ENCODE measurements at regions not wholly inside any gene's neighbourhood (a gene's known extent, or its start where the extent isn't known, plus 50 kb on each side); places are given as distances from the start of the nearest gene placed in this dataset.

DNA sequence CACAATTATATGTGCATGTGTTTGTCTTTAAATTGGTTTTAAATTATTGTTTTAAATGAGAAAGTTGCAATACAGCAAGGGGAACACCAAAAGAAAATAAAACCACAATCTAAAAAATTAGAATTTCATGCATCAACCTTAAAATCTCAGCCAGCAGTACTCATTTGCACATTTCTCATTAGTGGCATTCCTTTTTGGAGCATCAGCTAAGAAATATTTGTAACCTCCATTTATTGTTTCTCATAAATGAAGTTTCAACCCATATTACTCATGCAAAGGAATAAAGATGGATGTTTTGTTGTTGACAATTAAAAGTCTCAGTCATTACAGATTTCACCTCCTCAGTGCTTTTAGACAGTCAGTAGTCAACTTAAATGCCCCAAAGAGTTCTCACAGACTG lies 160.1 kb downstream of the TBX15 start:
- TF ChIP-seq, protein P1, sequence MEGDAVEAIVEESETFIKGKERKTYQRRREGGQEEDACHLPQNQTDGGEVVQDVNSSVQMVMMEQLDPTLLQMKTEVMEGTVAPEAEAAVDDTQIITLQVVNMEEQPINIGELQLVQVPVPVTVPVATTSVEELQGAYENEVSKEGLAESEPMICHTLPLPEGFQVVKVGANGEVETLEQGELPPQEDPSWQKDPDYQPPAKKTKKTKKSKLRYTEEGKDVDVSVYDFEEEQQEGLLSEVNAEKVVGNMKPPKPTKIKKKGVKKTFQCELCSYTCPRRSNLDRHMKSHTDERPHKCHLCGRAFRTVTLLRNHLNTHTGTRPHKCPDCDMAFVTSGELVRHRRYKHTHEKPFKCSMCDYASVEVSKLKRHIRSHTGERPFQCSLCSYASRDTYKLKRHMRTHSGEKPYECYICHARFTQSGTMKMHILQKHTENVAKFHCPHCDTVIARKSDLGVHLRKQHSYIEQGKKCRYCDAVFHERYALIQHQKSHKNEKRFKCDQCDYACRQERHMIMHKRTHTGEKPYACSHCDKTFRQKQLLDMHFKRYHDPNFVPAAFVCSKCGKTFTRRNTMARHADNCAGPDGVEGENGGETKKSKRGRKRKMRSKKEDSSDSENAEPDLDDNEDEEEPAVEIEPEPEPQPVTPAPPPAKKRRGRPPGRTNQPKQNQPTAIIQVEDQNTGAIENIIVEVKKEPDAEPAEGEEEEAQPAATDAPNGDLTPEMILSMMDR (conservative IDR thresholded peaks at IDR 0.05), result no peak
- TF ChIP-seq EZH2 (IDR thresholded peaks at IDR 0.05; ENCODE audit: low read depth), result no peak
